DOHH2 (cell line): ENCODE measurements at regions not wholly inside any gene's neighbourhood (a gene's known extent, or its start where the extent isn't known, plus 50 kb on each side); places are given as distances from the start of the nearest gene placed in this dataset.

ENCODE experiments used
- EZH2phosphoT487 ChIP-seq: fragments of 200-600 bp; sonication (generic); IDR thresholded peaks from 2 replicates; pipeline ENCODE4 v1.6.1; 2017; ENCODE audit warnings: borderline replicate concordance, mild to moderate bottlenecking, antibody characterized with exemption, low read length, moderate library complexity, mixed read lengths
- TF ChIP-seq, protein P1 (sequence below): fragments of 200-600 bp; sonication (generic); IDR thresholded peaks from one replicate; pipeline ENCODE4 v1.5.1; 2014; ENCODE audit warnings: antibody characterized with exemption, mild to moderate bottlenecking, low read depth, low read length; ENCODE audit not compliant: poor library complexity, severe bottlenecking

DNA sequence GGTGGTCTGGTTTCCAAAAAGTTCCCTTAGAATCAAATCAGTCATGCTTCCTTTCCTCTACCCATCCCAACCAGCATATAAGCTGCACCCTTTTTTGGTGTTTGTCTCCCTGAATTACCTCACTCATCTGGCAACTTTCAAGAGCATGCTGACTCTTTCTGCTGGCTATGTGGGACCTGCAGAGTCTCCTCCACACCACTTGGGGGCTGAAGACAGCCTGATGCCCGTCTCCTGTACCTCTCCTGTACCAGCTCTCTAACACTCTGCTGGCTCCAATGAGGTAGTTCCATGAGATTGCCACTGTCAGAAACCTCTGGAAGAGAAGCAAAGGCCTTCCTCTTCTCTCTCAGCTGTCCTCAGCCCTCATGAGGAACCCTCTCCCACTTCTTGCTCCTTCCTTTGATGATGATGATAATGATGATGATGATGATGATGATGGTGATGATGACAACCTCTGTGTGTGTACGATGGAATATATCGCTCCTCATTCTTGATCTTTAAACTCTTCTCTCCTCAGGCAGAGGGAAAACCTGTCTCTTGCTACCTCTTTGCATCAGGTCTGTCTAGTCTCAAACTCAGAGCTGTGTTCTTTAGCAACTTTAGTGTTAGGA lies 257.5 kb downstream of the ZNF621 start:
- TF ChIP-seq, protein P1, sequence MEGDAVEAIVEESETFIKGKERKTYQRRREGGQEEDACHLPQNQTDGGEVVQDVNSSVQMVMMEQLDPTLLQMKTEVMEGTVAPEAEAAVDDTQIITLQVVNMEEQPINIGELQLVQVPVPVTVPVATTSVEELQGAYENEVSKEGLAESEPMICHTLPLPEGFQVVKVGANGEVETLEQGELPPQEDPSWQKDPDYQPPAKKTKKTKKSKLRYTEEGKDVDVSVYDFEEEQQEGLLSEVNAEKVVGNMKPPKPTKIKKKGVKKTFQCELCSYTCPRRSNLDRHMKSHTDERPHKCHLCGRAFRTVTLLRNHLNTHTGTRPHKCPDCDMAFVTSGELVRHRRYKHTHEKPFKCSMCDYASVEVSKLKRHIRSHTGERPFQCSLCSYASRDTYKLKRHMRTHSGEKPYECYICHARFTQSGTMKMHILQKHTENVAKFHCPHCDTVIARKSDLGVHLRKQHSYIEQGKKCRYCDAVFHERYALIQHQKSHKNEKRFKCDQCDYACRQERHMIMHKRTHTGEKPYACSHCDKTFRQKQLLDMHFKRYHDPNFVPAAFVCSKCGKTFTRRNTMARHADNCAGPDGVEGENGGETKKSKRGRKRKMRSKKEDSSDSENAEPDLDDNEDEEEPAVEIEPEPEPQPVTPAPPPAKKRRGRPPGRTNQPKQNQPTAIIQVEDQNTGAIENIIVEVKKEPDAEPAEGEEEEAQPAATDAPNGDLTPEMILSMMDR = peak; percentile 29
- TF ChIP-seq EZH2phosphoT487 = no peak
